ENCODE measurements at regions not wholly inside any gene's neighbourhood (a gene's known extent, or its start where the extent isn't known, plus 50 kb on each side); places are given as distances from the start of the nearest gene placed in this dataset.

DNA sequence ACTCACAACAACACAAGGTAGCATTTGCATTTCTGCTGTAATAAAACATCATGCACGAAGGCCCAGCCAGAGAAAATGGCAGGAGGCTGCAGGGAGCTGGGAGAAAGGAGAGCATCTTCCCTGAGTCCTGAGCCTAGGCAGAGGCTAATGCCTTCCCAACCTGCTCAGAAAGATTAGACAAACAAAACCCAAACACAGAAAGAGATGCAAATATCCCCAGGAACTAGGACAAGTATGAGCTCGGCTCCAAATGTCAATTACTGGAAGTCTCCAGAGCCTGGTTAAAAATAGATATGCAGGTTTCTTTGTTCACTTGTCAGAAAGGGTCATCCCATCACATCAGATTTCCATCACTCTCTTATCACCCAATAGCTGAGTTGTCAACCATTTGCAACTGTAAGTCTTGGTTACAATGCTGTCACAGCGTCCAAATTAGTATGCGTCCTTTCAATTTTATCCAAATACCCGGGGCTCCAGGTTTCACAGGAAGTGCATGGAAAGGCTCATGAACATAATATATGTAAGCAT lies 316.5 kb upstream of the CELF2 start:
- H3K27ac ChIP-seq (ENCODE audit: low read depth in 1 of 2, low read length in 2 of 2): no peak overlapping the region
- no peak for TF ChIP-seq HNF4G (IDR thresholded peaks at IDR 0.05)
- TF ChIP-seq, protein P1, sequence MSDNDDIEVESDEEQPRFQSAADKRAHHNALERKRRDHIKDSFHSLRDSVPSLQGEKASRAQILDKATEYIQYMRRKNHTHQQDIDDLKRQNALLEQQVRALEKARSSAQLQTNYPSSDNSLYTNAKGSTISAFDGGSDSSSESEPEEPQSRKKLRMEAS (IDR thresholded peaks at IDR 0.05): no peak
- TF ChIP-seq, protein P2, sequence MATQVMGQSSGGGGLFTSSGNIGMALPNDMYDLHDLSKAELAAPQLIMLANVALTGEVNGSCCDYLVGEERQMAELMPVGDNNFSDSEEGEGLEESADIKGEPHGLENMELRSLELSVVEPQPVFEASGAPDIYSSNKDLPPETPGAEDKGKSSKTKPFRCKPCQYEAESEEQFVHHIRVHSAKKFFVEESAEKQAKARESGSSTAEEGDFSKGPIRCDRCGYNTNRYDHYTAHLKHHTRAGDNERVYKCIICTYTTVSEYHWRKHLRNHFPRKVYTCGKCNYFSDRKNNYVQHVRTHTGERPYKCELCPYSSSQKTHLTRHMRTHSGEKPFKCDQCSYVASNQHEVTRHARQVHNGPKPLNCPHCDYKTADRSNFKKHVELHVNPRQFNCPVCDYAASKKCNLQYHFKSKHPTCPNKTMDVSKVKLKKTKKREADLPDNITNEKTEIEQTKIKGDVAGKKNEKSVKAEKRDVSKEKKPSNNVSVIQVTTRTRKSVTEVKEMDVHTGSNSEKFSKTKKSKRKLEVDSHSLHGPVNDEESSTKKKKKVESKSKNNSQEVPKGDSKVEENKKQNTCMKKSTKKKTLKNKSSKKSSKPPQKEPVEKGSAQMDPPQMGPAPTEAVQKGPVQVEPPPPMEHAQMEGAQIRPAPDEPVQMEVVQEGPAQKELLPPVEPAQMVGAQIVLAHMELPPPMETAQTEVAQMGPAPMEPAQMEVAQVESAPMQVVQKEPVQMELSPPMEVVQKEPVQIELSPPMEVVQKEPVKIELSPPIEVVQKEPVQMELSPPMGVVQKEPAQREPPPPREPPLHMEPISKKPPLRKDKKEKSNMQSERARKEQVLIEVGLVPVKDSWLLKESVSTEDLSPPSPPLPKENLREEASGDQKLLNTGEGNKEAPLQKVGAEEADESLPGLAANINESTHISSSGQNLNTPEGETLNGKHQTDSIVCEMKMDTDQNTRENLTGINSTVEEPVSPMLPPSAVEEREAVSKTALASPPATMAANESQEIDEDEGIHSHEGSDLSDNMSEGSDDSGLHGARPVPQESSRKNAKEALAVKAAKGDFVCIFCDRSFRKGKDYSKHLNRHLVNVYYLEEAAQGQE (IDR thresholded peaks at IDR 0.05): no peak
- no peak for TF ChIP-seq EGR1 (IDR thresholded peaks at IDR 0.05; ENCODE audit: low read depth in 2 of 2)
- no peak for TF ChIP-seq GABPA (IDR thresholded peaks at IDR 0.05 in 1 of 2, conservative IDR thresholded peaks at IDR 0.05 in 1 of 2)
- TF ChIP-seq NR2F2 (IDR thresholded peaks at IDR 0.05): no peak
- no peak for TF ChIP-seq TAF1 (conservative IDR thresholded peaks at IDR 0.05)
- no peak for TF ChIP-seq RXRA (IDR thresholded peaks at IDR 0.05)
- TF ChIP-seq SP1 (IDR thresholded peaks at IDR 0.05): no peak
- TF ChIP-seq RAD21 (IDR thresholded peaks at IDR 0.05): no peak
- TF ChIP-seq CTCF (IDR thresholded peaks at IDR 0.05; ENCODE audit: low read depth, low read length, missing input control): no peak
- no peaks in the 10 kb centered on the region for H3K36me3 ChIP-seq (ENCODE audit: control insufficient read depth in 4 of 4, insufficient read depth in 3 of 4, low read depth in 1 of 4, low read length in 3 of 4)
- no peak overlapping the region for H3K9ac ChIP-seq (ENCODE audit: low read depth in 1 of 2, low read length in 2 of 2)
- H3K4me1 ChIP-seq (ENCODE audit: control insufficient read depth in 4 of 4, insufficient read depth in 4 of 4, low read length in 3 of 4): no peaks in the 10 kb centered on the region
- H3K27me3 ChIP-seq (ENCODE audit: control insufficient read depth in 4 of 4, insufficient read depth in 4 of 4, low read length in 3 of 4): no peaks in the 10 kb centered on the region
- H3K4me3 ChIP-seq (ENCODE audit: low read depth in 1 of 3, low read length in 3 of 3): no peak overlapping the region
- 68% methylated on average over 5 of the region's 5 CpGs for WGBS
- H3K9me3 ChIP-seq (ENCODE audit: control insufficient read depth in 4 of 4, low read length in 3 of 4): no peaks in the 10 kb centered on the region
- DNase-seq (ENCODE audit: low spot score): no peak

- H3K9me3 ChIP-seq (ENCODE audit: control insufficient read depth in 4 of 4, low read length in 3 of 4): no peaks in the 10 kb centered on the region
- H3K27me3 ChIP-seq (ENCODE audit: control insufficient read depth in 4 of 4, insufficient read depth in 4 of 4, low read length in 3 of 4): no peaks in the 10 kb centered on the region
- 9% methylated on average over 1 of the region's 1 CpG for WGBS
- no peak overlapping the region for H3K27ac ChIP-seq (ENCODE audit: low read depth in 1 of 2, low read length in 2 of 2)
- H3K4me3 ChIP-seq (ENCODE audit: low read depth in 1 of 3, low read length in 3 of 3): no peak overlapping the region
- no peak for DNase-seq (ENCODE audit: low spot score)
- no peak overlapping the region for H3K9ac ChIP-seq (ENCODE audit: low read depth in 1 of 2, low read length in 2 of 2)
- no peaks in the 10 kb centered on the region for H3K4me1 ChIP-seq (ENCODE audit: control insufficient read depth in 4 of 4, insufficient read depth in 4 of 4, low read length in 3 of 4)
- no peaks in the 10 kb centered on the region for H3K36me3 ChIP-seq (ENCODE audit: control insufficient read depth in 4 of 4, insufficient read depth in 3 of 4, low read depth in 1 of 4, low read length in 3 of 4)
- no peak for TF ChIP-seq RXRA (IDR thresholded peaks at IDR 0.05)
- no peak for TF ChIP-seq YY1 (IDR thresholded peaks at IDR 0.05)
- no peak for TF ChIP-seq ZBTB33 (IDR thresholded peaks at IDR 0.05)
- TF ChIP-seq RAD21 (IDR thresholded peaks at IDR 0.05): no peak
- TF ChIP-seq FOXA1 (IDR thresholded peaks at IDR 0.05): no peak
These were observed 315.5 kb upstream of the CELF2 start for GRCh38 chr10:10702211-10702610.
